OCI-LY1 (cell line): ENCODE measurements at regions not wholly inside any gene's neighbourhood (a gene's known extent, or its start where the extent isn't known, plus 50 kb on each side); places are given as distances from the start of the nearest gene placed in this dataset.

Source experiments
- H2AFZ ChIP-seq: fragments of 200-600 bp; sonication (generic), shearing (Covaris generic); 2 replicates; pipeline ENCODE4 v1.6.0; 2014; ENCODE audit warnings: antibody characterized with exemption, mild to moderate bottlenecking, low read length
- H3F3A ChIP-seq: fragments of 200-600 bp; sonication (generic), shearing (Covaris generic); 2 replicates; pipeline ENCODE4 v1.6.0; 2014; ENCODE audit warnings: mild to moderate bottlenecking, antibody characterized with exemption, low read length, moderate library complexity; ENCODE audit not compliant: insufficient read depth
- H3K27ac ChIP-seq: fragments of 200-600 bp; sonication (generic); 2 replicates; pipeline ENCODE4 v1.5.1; 2014; ENCODE audit warnings: low read length, mixed run types, mild to moderate bottlenecking, low read depth; ENCODE audit not compliant: poor library complexity, severe bottlenecking
- H3K27me3 ChIP-seq: fragments of 200-600 bp; sonication (generic); 2 replicates; pipeline ENCODE4 v1.6.0; 2014; ENCODE audit warnings: antibody characterized with exemption, mild to moderate bottlenecking, low read length, moderate library complexity; ENCODE audit not compliant: insufficient read depth
- H3K36me3 ChIP-seq: fragments of 200-600 bp; sonication (generic); 2 replicates; pipeline ENCODE4 v1.6.1; 2014; ENCODE audit warnings: mild to moderate bottlenecking, antibody characterized with exemption, low read length, moderate library complexity, mixed read lengths; ENCODE audit not compliant: insufficient read depth
- H3K4me1 ChIP-seq: fragments of 200-600 bp; sonication (generic); 2 replicates; pipeline ENCODE4 v1.5.1; 2014; ENCODE audit warnings: mild to moderate bottlenecking, low read length, moderate library complexity; ENCODE audit not compliant: insufficient read depth, severe bottlenecking
- H3K4me2 ChIP-seq: fragments of 200-600 bp; sonication (generic), shearing (Covaris generic); 2 replicates; pipeline ENCODE4 v1.6.1; 2014; ENCODE audit warnings: low read length
- H3K4me3 ChIP-seq: fragments of 200-600 bp; sonication (generic); 2 replicates; pipeline ENCODE4 v1.5.1; 2014; ENCODE audit warnings: low read length, low read depth, mild to moderate bottlenecking, mixed read lengths; ENCODE audit not compliant: poor library complexity, severe bottlenecking
- H3K79me2 ChIP-seq: fragments of 200-600 bp; shearing (Covaris generic); 2 replicates; pipeline ENCODE4 v1.6.1; 2016; ENCODE audit warnings: mixed run types, low read length, mixed read lengths; ENCODE audit not compliant: insufficient read depth
- H3K9ac ChIP-seq: fragments of 200-600 bp; sonication (generic), shearing (Covaris generic); 2 replicates; pipeline ENCODE4 v1.6.1; 2014; ENCODE audit warnings: mild to moderate bottlenecking, low read length, mixed read lengths
- H3K9me2 ChIP-seq: fragments of 200-600 bp; sonication (generic), shearing (Covaris generic); 2 replicates; pipeline ENCODE4 v1.6.1; 2014; ENCODE audit warnings: low read depth, mild to moderate bottlenecking, low read length, mixed read lengths
- H3K9me3 ChIP-seq: fragments of 200-600 bp; shearing (Covaris generic); 2 replicates; pipeline ENCODE4 v1.6.1; 2014; ENCODE audit warnings: low read length, mixed read lengths
- H4K20me1 ChIP-seq: fragments of 200-600 bp; sonication (generic), shearing (Covaris generic); 2 replicates; pipeline ENCODE4 v1.6.0; 2016; ENCODE audit warnings: mild to moderate bottlenecking, low read length; ENCODE audit not compliant: insufficient read depth
- CTCF ChIP-seq: fragments of 200-600 bp; sonication (generic), shearing (Covaris generic); IDR thresholded peaks from 2 replicates; pipeline ENCODE4 v1.5.1; 2017; ENCODE audit warnings: mild to moderate bottlenecking, antibody characterized with exemption, low read length, moderate library complexity, mixed read lengths
- EZH2 ChIP-seq: fragments of 200-600 bp; sonication (generic), shearing (Covaris generic); IDR thresholded peaks from 2 replicates; pipeline ENCODE4 v1.8.0; 2017; ENCODE audit warnings: borderline replicate concordance, mixed run types, mild to moderate bottlenecking, antibody characterized with exemption, low read length, moderate library complexity, mixed read lengths

GRCh38 chr2:145351864-145352425, 832.0 kb upstream of the ZEB2 start:
- H2AFZ ChIP-seq, result no peak overlapping the region

DNA sequence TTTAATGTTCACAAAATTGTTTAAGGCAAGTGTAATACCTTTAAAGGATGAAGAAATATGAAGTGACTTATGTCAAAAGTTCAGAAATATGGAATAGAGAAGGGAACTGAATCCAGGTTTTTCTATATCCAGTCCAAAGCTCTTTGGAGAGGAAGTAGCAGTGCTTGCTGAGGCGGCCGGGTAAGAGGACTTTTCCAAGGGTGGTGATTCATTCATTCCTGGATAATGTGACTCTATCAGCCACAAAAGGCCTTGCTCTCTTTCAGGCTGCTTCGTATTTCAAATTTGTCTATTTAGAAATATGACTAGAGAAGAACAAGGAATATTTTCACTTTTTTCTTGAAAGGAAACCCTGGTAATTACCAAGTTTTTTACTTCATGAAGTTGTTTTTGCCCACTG, 830.1 kb upstream of the ZEB2 start:
- H3K4me3 ChIP-seq, result no peak overlapping the region
- no peaks in the 10 kb centered on the region for H3F3A ChIP-seq
- H2AFZ ChIP-seq, result no peak overlapping the region
- H3K27ac ChIP-seq, result no peak overlapping the region
- H3K4me2 ChIP-seq, result no peak overlapping the region
- no peaks in the 10 kb centered on the region for H3K9me3 ChIP-seq
- H4K20me1 ChIP-seq, result no peaks in the 10 kb centered on the region
- no peaks in the 10 kb centered on the region for H3K79me2 ChIP-seq
- TF ChIP-seq CTCF (no peak), EZH2 (no peak)
- peaks cover 13% of the 10 kb centered on the region for H3K4me1 ChIP-seq
- no peaks in the 10 kb centered on the region for H3K9me2 ChIP-seq
- no peaks in the 10 kb centered on the region for H3K36me3 ChIP-seq
- H3K9ac ChIP-seq, result no peak overlapping the region
- no peaks in the 10 kb centered on the region for H3K27me3 ChIP-seq

More at GRCh38 chr2:145351864-145352425, 832.0 kb upstream of the ZEB2 start:
- Histone ChIP-seq H3K27ac (no peak overlapping the region), H3K79me2 (no peaks in the 10 kb centered on the region), H3K36me3 (no peaks in the 10 kb centered on the region), H3K9me3 (no peaks in the 10 kb centered on the region), H3K4me2 (no peak overlapping the region), H3K9me2 (no peaks in the 10 kb centered on the region), H3K27me3 (no peaks in the 10 kb centered on the region), H3K4me1 (peaks cover under 1% of the 10 kb centered on the region), H3K4me3 (no peak overlapping the region), H3K9ac (no peak overlapping the region), H3F3A (no peaks in the 10 kb centered on the region), H4K20me1 (no peaks in the 10 kb centered on the region)
- TF ChIP-seq EZH2 (no peak), CTCF (no peak)

DNA sequence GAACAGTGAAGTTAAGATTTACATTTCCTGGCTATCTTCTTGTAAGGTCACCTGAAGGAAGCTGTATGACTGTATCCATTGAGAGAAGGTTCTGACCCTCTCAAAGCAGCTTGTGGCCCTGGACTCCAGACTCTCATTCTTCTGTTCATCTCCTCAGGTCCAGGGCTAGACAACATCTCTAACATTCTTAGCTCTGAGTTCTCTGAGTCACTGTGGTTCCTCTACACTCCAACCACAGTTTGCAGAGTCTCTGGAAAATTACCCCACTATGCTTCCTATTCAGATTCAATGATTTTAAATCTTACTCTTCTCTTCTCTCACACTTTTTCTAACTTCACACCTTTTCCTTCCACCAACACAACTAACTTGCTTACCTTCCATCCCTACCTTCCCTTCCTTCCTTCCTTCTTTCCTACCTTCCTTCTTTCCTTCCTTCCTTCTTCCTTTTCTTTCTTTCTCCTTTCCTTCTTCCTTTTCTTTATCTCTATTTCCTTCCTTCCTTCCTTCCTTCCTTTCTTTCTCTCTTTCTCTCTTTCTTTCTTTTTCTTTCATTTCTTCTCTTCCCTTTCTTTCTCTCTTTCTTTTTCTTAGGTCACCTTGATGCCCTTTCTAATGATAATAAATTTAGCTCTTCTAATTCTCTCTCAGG, 824.3 kb upstream of the ZEB2 start:
- Histone ChIP-seq H3K27ac (no peak overlapping the region), H2AFZ (no peak overlapping the region), H3K9me3 (0 out of 2 replicates have a peak, but pooled peaks cover 12% of the 10 kb centered on the region), H3K9me2 (no peaks in the 10 kb centered on the region), H3K36me3 (no peaks in the 10 kb centered on the region), H3K4me1 (peaks cover 19% of the 10 kb centered on the region), H3F3A (no peaks in the 10 kb centered on the region), H3K4me2 (no peak overlapping the region), H3K27me3 (no peaks in the 10 kb centered on the region), H3K79me2 (no peaks in the 10 kb centered on the region), H3K9ac (no peak overlapping the region), H3K4me3 (no peak overlapping the region), H4K20me1 (no peaks in the 10 kb centered on the region)
- no peak for TF ChIP-seq EZH2
- no peak for TF ChIP-seq CTCF
